HG03354 (cell line): ENCODE measurements at regions not wholly inside any gene's neighbourhood (a gene's known extent, or its start where the extent isn't known, plus 50 kb on each side); places are given as distances from the start of the nearest gene placed in this dataset.
A peak's percentile ranks its signal among the peaks of the same experiment; 100 is the strongest.

Experiments
- ATAC-seq: cut with Tn5 transposase; IDR thresholded peaks from one replicate; pipeline ENCODE4 v1.9.1; 2021; ENCODE audit warnings: mild to moderate bottlenecking; ENCODE audit not compliant: unreplicated experiment, poor library complexity, severe bottlenecking

GRCh38 chr1:193588311-193589082, 402.1 kb upstream of the B3GALT2 start:
- no peak for ATAC-seq

- ATAC-seq = no peak
Observed at GRCh38 chr1:193584731-193585239, 398.4 kb upstream of the B3GALT2 start.

GRCh38 chr1:193581341-193581740, 394.9 kb upstream of the B3GALT2 start:
- no peak for ATAC-seq

GRCh38 chr1:193580419-193580818, 394.0 kb upstream of the B3GALT2 start:
- ATAC-seq = no peak

GRCh38 chr1:193579323-193579722, 392.9 kb upstream of the B3GALT2 start:
- ATAC-seq = no peak

GRCh38 chr1:193574913-193575312, 388.5 kb upstream of the B3GALT2 start:
- ATAC-seq = no peak

GRCh38 chr1:193569983-193570269, 383.5 kb upstream of the B3GALT2 start:
- no peak for ATAC-seq

- peak; percentile 88 for ATAC-seq
Observed at GRCh38 chr1:193569096-193569982, 382.9 kb upstream of the B3GALT2 start.

GRCh38 chr1:193568512-193568911, 382.1 kb upstream of the B3GALT2 start:
- ATAC-seq = no peak

GRCh38 chr1:193567937-193568336, 381.5 kb upstream of the B3GALT2 start:
- ATAC-seq = no peak

- no peak for ATAC-seq
Observed at GRCh38 chr1:193566735-193567134, 380.3 kb upstream of the B3GALT2 start.

GRCh38 chr1:193565971-193566577, 379.7 kb upstream of the B3GALT2 start:
- no peak for ATAC-seq

GRCh38 chr1:193562121-193562520, 375.7 kb upstream of the B3GALT2 start:
- no peak for ATAC-seq

GRCh38 chr1:193558491-193559028, 372.1 kb upstream of the B3GALT2 start:
- no peak for ATAC-seq

- ATAC-seq = no peak
Observed at GRCh38 chr1:193555662-193556441, 369.4 kb upstream of the B3GALT2 start.

- no peak for ATAC-seq
Observed at GRCh38 chr1:193553564-193553963, 367.2 kb upstream of the B3GALT2 start.

GRCh38 chr1:193552274-193552673, 365.9 kb upstream of the B3GALT2 start:
- ATAC-seq = no peak

GRCh38 chr1:193549081-193549480, 362.7 kb upstream of the B3GALT2 start:
- no peak for ATAC-seq

- ATAC-seq = no peak
Observed at GRCh38 chr1:193545171-193545570, 358.8 kb upstream of the B3GALT2 start.

GRCh38 chr1:193543259-193543658, 356.8 kb upstream of the B3GALT2 start:
- ATAC-seq = no peak
